HG03457 (cell line): ENCODE measurements at regions not wholly inside any gene's neighbourhood (a gene's known extent, or its start where the extent isn't known, plus 50 kb on each side); places are given as distances from the start of the nearest gene placed in this dataset.

ENCODE experiments used
- ATAC-seq: cut with Tn5 transposase; IDR thresholded peaks from one replicate; pipeline ENCODE4 v1.9.1; 2021; ENCODE audit warnings: moderate number of reproducible peaks; ENCODE audit not compliant: unreplicated experiment

DNA sequence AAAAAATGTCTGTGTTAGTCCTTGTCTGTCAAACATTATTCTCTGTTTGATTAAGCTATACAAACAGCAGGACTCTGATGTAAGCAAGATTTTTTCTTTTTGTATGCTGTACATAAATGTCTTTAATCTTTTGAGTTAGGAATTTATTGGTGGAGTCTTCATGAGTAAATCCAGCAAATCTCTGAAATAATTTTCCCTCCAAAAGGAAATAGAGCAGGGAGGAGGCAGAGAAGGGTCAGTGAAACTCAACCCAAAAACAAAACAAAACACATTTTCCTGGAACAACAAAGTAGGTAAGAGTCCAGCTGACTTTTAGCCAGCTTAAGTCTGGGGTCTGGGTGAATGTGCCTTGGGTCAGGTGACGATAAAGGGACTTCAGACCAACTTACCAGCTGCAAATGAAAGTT, 113.7 kb downstream of the FOXA2 start:
- no peak for ATAC-seq

DNA sequence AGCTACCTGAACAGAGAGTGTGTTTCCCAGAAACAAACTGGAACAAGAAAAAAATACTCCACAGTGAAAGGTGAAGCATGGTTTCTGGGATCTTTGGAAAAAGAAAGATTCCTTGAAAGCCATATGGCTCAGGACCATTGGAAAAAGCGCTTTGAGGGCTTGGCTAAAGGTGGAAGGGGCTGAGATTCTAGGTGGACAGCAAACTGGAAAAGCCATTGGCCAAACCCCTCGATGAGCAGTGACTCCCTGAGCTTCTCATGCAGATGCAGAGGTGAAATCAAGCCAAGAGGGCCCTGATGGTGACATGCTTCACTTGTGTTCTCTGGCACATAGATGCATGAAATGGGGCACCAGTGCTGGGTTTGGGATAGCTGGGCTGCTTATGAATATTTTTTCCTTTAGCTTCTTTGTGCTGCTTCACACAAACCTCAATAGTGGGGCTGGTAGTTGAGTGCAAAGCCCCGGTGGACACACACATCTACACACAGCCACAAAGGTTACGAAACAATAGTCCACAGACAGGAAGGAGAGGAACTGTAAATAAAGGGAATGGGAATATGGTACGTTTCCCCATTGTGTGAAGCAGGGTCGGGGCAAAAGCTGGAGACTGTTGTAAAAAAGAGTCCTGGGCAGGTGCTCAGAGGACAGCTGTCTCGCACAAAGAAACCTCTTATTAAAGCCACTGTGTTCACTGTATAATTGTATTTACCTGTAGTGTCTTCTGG, 117.8 kb downstream of the FOXA2 start:
- ATAC-seq, result no peak

DNA sequence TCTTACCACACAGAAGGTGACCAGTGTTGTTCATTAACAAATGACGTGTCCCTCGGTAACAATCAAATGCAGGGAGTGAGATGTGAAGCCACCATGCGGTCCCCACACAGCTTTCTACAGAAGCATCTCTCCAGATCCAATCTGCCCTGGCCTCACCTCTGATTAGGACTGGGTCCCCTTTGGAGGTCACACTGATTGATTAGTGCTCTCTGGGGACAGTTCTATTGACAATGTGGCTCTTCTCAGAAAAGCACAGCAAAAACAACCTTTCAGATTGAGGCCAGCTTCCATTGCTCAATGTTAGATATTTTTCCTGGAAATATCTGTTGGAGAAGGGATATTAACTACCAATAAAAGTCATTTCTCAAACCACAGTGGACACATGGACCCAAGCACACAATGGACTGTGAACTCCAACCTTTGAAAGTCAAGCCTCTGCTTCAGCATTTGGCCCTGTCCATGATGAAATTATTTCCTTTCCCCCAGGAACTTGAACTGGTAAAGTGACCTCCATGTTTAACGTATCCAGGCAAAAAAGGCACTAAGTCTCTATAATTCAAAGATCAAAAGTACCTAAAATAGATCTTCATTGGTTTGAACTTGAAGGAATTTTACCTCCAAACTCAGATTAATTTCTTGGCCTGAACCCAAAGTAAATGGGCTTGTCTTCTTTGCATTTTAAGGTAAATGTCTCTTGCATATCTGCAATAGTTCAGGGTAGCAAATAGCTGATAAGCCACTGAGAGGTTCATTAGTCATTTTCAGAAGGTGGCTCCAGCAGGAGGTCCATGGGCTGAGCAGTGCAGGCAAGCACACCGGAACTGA, 118.5 kb downstream of the FOXA2 start:
- no peak for ATAC-seq

DNA sequence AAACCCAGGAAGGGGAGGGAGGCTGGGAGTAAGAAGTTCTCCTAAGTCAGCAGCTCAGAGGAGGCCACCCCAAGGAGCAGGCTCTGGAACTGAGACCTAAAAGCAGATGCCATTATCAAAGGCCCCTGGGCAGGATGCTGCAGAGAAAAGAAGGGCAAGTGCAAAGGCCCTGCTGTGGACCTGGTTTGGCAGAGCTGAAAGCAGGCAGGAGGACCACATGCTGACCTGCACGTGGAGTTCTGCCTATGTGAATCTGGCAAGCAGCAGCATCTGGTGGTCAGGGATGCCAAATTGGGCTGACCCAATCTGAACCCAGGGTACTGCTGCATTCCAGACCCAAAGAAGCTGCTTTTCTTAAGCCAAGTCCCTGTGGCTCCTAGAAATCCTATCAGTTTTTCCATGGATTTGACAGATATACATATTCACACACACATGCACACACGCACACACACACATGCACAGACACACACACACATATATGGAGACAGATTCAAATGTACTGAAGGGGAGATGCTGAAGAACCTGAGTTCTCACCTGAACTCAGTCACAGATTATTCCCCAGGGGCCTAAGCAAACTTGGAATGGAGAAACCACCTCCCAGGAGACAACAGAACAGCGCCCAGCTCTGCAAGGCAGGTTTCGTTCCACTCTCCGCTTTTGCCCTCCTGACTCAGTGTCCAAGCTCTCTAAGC, 119.9 kb downstream of the FOXA2 start:
- no peak for ATAC-seq

DNA sequence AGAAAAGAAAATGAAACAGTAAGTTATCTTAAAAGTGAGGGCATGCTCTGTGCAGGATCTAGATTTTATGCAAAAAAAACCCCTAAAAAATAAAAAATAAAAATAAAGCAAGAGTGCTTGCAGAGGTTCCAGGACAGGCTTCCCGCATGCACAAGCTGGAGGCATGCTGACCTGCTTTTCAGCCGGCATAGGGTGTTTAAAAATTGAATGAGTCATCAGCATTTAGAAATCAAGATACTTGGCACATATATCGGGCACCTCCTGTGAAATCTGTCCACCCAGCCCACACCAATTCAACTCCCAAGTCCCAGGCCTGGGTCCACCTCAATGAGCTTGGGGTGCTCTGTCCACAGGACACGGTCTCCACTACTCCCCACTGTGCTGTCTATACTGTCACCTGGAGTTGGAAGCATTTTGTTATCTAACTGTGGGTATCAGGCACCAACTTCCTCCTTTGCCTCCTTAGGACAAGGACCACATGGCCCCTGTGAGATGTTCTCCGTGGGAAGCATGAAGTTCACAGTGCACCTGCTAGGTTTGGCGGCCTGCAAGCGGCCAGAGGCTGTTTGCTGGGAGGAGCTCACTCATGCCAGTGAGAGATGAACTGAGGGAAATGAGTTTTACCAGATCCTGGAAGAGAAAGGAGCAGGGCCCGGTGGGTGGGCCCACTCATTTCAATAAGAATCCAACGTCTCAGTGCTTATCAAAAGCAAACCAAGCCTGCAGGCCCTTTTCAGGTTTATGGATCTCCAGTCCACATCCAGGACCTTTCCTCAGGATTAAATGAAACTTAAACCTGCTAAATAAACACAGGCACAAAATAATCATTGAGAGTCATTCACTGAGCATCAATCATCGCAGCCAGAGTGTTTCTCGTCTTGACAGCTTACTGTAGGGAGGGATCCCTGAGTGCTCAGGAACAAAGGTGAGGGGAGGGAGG, 121.1 kb downstream of the FOXA2 start:
- no peak for ATAC-seq

DNA sequence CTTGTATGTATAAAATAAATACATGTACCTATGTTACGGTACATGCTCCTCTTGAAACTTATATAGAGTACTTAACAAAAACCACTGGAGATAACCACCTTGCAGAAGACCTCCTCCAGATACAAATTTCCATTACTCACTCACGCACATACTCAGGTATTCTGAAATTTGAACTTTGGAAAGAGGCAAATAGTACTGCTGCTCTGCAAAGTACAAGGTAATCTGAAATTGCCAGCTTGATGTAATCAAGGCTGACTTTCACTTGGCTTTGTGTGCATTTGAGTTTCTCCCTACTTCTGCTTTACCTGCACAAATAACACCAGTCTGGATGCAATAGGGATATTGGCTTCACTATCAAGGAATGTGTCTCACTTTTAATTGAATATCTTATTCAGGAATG, 123.6 kb downstream of the FOXA2 start:
- no peak for ATAC-seq

DNA sequence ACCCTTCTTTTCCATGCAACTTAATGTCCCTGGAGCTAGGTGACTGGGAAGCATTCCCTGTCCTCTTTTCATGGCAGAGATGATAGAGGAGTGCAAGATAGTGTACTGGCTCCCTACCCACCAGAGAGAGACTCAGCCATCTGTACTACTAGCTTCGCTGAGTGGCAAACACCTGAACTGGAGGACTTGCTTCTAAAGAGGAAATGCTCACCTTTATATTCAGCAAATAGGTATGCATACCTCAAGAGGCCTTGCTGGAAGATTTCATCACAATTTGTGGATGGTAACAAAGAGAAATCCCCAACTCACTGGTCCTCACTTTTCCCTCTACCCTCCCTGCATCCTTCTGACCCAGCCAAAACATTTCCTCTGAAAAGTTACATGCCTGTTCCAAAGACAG, 124.1 kb downstream of the FOXA2 start:
- no peak for ATAC-seq

DNA sequence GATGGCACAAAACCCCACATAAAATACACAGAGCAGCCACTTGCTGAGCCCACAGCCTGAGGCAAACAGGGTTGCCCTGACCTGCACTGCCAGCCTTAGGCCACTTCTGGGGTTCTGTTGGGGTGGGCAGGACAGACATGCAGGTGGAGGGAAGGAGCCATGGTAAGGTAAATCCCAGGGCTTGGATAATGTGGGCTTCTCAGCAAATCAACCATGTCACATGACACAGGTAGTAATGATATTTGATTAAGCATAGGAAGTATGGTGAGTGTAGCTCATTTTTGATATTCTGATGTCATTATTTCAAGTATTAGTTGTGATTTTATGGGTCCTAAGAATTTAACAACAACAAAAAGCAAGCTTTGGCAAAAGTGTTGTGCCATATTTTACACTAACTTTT, 124.6 kb downstream of the FOXA2 start:
- no peak for ATAC-seq

DNA sequence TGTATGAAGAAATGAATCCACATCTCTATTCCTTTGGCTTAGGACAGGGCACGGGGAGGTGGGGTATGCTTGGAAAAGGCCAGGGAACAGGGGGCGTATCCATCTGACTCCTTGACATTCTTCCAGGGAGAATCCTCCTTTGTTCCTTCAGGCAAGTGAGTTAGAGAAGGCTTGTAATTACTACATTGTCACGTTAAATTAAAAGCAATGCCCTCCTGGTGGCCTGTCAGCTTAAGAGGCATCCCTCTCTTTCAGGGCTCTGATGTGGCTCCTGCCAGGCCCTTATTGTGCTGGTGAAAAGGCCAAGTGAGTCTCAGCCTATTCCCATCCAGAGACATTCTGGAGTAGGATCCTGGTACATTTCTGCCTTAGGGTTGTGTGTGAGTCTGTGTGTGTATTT, 128.3 kb downstream of the FOXA2 start:
- no peak for ATAC-seq

DNA sequence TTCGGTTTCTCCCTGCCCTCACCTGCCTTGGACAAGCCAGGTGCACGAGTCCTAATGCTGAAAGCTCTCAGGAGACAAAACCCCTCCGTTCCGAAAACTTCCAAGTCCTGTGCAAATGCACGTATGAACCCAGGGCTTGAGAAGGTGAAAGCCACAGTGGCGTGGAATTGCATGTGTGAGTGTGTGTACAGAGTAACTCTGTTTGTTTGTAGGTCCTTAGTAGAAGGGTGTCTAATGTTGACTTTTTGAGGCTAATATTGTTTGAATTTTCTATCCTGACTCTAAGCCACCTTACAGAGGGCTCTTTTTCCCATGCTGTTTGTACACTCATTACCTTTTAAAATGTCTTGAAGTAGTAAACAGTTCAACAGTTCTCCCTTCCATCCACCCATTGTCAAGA, 129.1 kb downstream of the FOXA2 start:
- no peak for ATAC-seq

DNA sequence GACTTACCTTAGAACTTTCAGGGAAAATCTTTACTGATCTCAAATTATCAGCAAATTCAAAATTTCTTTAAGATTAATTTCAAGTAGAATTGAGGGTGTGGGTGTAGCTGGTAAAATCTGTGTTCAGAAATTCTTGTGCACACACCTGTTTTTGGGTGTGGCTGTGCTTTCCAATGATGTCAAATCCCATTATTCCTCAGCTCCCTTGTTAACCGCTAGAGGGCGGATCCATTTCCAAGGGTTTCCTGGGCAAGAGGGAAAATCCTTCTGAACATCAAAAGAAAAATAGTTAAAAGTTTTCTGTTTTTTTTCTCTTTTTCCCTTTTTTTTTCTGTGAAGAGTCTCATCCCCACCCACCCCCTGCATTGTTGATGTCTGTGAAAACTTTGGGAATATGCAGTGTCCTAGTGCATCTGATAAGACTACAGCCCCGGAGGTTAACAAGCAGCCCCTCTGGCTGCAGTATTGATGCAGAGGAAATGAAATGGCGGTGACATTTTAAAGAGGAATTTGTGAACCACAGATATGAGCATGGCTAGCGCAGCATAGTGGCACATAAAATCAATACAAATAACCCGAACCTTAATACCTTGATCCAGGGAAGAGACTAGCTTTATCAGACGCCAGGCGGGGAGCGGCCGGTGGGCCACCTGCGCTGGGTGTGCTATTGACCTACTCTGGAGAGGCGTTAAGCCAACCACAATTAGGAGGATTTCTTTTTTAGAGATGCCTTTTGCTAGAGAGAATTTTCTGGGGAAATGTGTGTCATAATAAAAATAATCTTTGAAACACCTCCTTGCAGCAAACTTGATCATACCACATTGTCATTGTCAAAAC, 130.9 kb downstream of the FOXA2 start:
- ATAC-seq, result no peak

DNA sequence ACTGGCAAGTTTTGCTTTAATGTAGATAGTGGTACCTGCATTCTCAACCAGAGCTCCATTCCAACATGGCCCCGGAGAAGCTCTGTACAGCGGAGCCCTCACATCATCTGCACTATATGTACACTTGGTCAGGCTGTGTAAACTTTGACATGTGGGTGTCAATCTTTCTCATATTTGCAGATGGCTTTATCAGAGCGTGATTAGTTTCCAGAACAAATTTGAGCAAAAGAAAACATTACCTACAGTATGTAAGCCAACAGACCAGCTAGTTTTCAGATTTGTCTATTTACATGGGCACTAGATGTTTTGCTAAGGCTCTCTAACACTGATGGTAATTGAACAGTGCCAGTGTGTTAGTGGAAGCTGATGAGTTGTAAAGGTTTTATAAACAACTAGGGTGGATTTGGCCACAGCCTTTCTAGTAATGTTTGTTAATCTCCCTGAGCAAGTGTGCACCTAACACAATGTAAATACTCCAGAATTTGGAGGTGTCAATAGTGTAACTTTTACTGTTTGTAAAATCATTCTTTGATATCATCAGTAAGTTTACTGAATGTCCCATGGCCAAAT, 131.8 kb downstream of the FOXA2 start:
- no peak for ATAC-seq

DNA sequence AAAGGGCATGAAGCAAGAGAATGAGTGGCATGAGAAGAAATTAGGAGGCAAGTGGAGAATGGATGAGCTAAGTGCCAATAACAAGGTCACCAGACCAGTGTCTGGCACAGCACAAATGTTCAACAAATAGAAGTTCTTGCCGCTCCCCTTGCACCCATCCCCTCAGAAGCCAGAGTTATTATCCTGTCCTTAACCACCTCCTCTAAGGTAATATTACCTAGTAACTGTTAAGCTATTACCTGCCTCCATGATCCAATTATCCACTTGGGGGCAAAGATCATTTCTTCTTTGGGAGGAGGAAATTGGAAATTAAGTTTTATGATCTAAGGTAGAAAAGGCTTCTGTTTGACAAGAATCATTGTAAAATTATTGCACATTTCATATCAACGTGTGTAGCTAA, 133.8 kb downstream of the FOXA2 start:
- no peak for ATAC-seq

DNA sequence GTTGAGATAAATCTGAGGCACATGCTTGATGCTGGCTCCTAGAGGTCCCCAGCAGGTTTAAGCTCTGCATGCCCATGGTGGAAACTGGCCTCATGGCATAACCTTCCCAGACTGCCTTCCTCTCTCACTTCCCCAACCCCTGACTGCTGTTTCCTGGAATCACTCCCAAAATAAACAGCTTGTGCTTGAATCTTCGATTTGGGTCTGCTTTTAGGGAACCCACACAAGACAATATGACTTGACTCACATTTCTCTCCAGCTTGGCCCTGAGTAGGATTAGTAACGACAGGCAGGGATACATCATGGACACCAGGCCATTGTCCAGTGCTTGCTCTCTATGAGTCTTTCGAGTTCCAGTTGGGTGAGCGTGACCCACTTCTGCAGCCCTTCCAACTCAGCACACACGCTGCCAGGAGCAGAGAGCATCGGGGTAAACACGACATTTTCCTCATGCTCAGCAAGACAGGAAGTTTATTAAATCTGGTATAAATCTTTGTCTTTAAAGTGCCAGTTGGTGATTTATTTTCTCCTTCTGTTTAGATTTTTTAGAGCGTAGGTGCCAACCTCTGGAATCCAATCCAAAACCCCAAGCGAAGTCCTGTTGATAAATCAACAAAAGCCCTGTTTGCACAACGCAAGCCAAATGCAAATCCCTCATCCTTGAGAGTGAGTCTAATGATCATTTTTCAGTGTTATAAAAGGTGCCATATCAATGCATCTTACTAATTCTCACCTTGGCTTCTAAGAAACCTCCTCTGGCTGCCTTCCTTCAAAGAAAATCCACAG, 135.0 kb downstream of the FOXA2 start:
- no peak for ATAC-seq

DNA sequence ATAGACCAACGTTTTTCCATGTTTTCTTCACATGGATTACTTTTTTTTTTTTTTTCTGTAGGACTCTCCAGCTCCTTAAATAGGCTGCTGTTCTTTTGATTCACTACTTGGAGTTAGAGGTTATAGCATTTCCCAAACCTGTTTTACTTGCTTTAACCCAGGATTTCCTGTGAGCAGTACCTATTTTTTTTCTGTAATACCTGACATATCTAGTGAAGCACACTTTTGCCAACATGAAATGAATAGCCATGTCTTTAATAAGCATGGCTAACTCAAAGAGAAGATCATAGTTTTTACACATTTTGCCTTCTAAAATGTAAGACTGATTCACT, 137.0 kb downstream of the FOXA2 start:
- no peak for ATAC-seq

DNA sequence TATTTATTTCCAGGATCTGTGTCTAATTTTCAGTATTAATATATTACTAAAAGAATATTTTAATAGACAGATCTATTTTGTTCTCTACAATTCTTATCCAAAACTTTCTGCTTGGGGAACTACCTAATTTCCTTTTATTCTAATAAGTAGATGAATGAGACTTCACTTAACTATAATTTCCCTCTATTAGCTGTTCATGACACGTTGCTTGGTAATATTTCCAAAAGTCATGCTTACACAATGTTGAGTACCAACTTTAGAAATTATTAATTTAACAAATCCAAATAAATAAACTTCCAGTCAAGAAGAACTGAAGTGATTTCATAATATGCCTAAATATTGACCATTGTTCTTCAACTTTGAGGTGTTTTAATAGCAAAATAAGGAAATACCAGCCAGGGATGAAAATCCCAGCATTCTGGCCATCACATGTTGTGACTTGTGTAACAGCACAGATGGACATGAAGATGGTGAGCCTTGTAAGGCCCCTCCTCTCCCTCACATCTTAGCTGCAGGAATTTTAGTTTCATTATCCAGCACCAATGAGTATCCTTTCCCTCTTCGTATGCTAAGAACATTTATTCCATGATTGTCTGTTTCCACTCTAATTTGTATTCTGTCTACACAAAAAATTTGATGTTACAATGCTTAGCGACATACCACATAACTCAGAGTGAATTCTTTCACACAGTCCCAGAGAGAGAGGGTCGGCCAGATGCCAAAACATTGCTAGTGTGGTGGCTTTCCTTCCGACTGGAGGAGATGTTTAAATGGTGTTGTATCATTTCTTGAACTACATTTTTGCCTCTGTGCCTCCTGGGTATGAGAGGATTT, 137.5 kb downstream of the FOXA2 start:
- ATAC-seq, result no peak

DNA sequence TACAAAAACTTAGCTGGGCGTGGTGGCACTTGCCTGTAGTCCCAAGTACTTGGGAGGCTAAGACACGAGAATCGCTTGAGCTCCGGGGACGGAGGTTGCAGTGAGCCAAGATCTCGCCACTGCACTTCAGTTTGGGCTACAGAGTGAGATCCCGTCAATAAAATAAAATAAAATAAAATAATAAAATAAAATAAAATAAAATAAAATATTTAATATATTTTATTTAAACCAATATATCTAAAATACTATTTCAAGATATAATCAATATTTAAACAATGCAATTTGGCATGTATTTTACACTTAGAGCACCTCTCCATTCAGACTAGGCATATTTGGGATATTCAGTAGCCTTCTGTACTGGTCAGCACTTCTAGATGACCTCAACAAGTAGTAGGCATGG, 142.1 kb downstream of the FOXA2 start:
- no peak for ATAC-seq

DNA sequence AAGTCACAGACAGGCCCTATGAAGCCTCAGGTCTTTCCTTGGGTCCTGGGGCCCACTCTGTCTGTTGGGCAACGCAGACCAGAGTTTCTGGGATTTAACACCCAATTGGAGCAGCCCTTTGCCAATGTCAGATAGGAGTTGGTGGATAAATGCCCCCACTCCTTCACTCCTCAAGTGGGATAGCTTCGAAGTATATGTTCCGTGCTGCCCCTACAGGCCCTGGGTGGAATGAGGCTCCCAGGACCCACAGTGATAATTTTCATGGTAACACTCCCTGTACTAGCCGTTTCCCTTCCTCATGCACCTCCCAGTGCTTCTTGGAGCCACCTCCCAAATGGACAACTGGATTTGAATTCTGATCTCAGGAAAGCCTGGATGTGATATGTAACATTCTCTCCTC, 145.4 kb downstream of the FOXA2 start:
- ATAC-seq, result no peak
